ENCODE measurements at regions not wholly inside any gene's neighbourhood (a gene's known extent, or its start where the extent isn't known, plus 50 kb on each side); places are given as distances from the start of the nearest gene placed in this dataset.

DNA sequence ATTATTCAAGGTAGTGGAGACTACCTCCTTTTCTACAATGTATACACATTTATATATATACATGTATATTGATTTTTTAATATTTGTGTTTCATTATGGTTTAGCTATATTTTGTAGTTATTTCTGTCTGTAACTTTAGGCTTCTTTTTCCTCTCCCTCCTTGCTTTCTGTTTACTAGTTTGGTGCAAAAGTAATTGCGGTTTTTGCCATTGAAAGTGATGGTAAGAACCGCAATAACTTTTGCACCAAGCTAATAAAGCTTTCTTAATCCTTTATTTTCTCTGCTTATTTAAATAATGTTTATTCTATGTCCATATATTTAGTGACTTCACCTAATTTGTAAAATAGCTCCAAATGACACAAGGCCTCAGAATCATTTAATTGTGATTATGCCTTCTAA, 195.3 kb upstream of the PLSCR5 start:
- TF ChIP-seq, protein P1, sequence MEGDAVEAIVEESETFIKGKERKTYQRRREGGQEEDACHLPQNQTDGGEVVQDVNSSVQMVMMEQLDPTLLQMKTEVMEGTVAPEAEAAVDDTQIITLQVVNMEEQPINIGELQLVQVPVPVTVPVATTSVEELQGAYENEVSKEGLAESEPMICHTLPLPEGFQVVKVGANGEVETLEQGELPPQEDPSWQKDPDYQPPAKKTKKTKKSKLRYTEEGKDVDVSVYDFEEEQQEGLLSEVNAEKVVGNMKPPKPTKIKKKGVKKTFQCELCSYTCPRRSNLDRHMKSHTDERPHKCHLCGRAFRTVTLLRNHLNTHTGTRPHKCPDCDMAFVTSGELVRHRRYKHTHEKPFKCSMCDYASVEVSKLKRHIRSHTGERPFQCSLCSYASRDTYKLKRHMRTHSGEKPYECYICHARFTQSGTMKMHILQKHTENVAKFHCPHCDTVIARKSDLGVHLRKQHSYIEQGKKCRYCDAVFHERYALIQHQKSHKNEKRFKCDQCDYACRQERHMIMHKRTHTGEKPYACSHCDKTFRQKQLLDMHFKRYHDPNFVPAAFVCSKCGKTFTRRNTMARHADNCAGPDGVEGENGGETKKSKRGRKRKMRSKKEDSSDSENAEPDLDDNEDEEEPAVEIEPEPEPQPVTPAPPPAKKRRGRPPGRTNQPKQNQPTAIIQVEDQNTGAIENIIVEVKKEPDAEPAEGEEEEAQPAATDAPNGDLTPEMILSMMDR (IDR thresholded peaks at IDR 0.05) = no peak
- no peaks in the 10 kb centered on the region for H3K4me1 ChIP-seq
- H3K4me3 ChIP-seq = no peak overlapping the region
- intact Hi-C loops (cut with DNase I) = no loop called here
- no peaks in the 10 kb centered on the region for H3K36me3 ChIP-seq
- H3K9me3 ChIP-seq = no peaks in the 10 kb centered on the region
- no peak for DNase-seq
- no peak overlapping the region for H3K27ac ChIP-seq
- no peaks in the 10 kb centered on the region for H3K27me3 ChIP-seq
- no peak for ATAC-seq

- Histone ChIP-seq H3K27me3 (no peaks in the 10 kb centered on the region), H3K36me3 (no peaks in the 10 kb centered on the region), H3K27ac (no peak overlapping the region), H3K4me1 (no peaks in the 10 kb centered on the region), H3K9me3 (peaks cover 0 to 2% of the 10 kb centered on the region in 2 donors), H3K4me3 (no peak overlapping the region)
- no peak for ATAC-seq
- no peak for DNase-seq
- TF ChIP-seq, protein P1 (IDR thresholded peaks at IDR 0.05) = no peak
- intact Hi-C loops (cut with DNase I) = no loop called here
These were observed 190.9 kb upstream of the PLSCR5 start for GRCh38 chr3:146796078-146796477.

DNA sequence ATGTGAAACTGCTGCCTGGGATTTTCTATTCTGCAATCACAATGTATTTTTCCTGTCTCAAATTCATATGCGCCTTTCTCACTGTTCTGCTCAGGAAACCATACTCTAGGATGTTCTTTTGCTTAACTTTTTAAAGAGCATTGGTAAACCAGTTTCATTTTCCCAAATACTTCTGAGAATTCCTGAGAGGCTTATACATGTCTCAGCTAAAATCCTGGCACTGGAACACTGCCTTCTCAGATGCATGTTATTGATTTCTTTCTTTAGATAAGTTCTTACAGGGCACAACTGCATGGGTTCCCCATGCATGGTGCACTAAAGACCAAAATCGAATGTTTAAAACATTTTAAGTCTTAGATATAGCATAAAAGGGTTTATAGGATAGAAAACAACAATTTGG, 178.3 kb upstream of the PLSCR5 start:
- TF ChIP-seq, protein P1 (IDR thresholded peaks at IDR 0.05) = no peak
- ATAC-seq = no peak
- intact Hi-C loops (cut with DNase I) = no loop called here
- Histone ChIP-seq H3K4me1 (no peaks in the 10 kb centered on the region), H3K27me3 (no peaks in the 10 kb centered on the region), H3K9me3 (no peaks in the 10 kb centered on the region), H3K4me3 (no peak overlapping the region), H3K27ac (no peak overlapping the region), H3K36me3 (no peaks in the 10 kb centered on the region)
- DNase-seq = no peak

- DNase-seq (no peak), ATAC-seq (no peak)
- H3K27me3 ChIP-seq = no peaks in the 10 kb centered on the region
- intact Hi-C loops (cut with DNase I) = no loop called here
- no peaks in the 10 kb centered on the region for H3K4me1 ChIP-seq
- TF ChIP-seq, protein P1 (IDR thresholded peaks at IDR 0.05) = no peak
- H3K9me3 ChIP-seq = no peaks in the 10 kb centered on the region
- H3K27ac ChIP-seq = no peak overlapping the region
- H3K36me3 ChIP-seq = no peaks in the 10 kb centered on the region
- no peak overlapping the region for H3K4me3 ChIP-seq
These were observed 176.5 kb upstream of the PLSCR5 start for GRCh38 chr3:146781606-146782005.

- Histone ChIP-seq H3K4me1 (no peaks in the 10 kb centered on the region), H3K27me3 (no peaks in the 10 kb centered on the region), H3K27ac (no peak overlapping the region), H3K4me3 (no peak overlapping the region), H3K36me3 (no peaks in the 10 kb centered on the region), H3K9me3 (no peaks in the 10 kb centered on the region)
- ATAC-seq (no peak), DNase-seq (no peak)
- TF ChIP-seq, protein P1 (IDR thresholded peaks at IDR 0.05) = no peak
- intact Hi-C loops (cut with DNase I) = no loop called here
These were observed 175.9 kb upstream of the PLSCR5 start for GRCh38 chr3:146781059-146781458.

All from left lung (tissue), 4 donors.